GM23338 (cell line): ENCODE measurements at regions not wholly inside any gene's neighbourhood (a gene's known extent, or its start where the extent isn't known, plus 50 kb on each side); places are given as distances from the start of the nearest gene placed in this dataset.

Experiments
- ATAC-seq: fragments of 200-7000 bp; cut with Tn5 transposase; 3 replicates; pipeline ENCODE4 v1.9.1; 2020
- DNase-seq: peaks from one replicate; pipeline ENCODE4 v3.0.0-alpha.2; 2015; ENCODE audit warnings: low spot score
- H2AFZ ChIP-seq: fragments of 200-600 bp; sonication (generic); 2 replicates; pipeline ENCODE4 v1.8.0; 2016; ENCODE audit warnings: antibody characterized with exemption, mild to moderate bottlenecking, moderate library complexity
- H3F3A ChIP-seq: fragments of 200-600 bp; sonication (generic); replicated peaks from 2 replicates; pipeline ENCODE4 v1.8.0; 2017; ENCODE audit warnings: antibody characterized with exemption, mixed run types, low read depth
- H3K27ac ChIP-seq: fragments of 200-600 bp; sonication (generic); 2 replicates; pipeline ENCODE4 v1.6.1; 2016; ENCODE audit warnings: low read depth
- H3K27me3 ChIP-seq: fragments of 200-600 bp; sonication (generic); 2 replicates; pipeline ENCODE4 v1.8.0; 2016; ENCODE audit warnings: mild to moderate bottlenecking, mixed run types, moderate library complexity; ENCODE audit not compliant: insufficient read depth
- H3K36me3 ChIP-seq: fragments of 200-600 bp; sonication (generic); 2 replicates; pipeline ENCODE4 v1.8.0; 2016; ENCODE audit warnings: mild to moderate bottlenecking; ENCODE audit not compliant: insufficient read depth
- H3K4me1 ChIP-seq: fragments of 200-600 bp; sonication (generic); 2 replicates; pipeline ENCODE4 v1.8.0; 2016; ENCODE audit warnings: mild to moderate bottlenecking, moderate library complexity; ENCODE audit not compliant: insufficient read depth
- H3K4me2 ChIP-seq: fragments of 200-600 bp; sonication (generic); 2 replicates; pipeline ENCODE4 v1.7.1; 2017; ENCODE audit warnings: mixed run types
- H3K4me3 ChIP-seq: fragments of 200-600 bp; sonication (generic); 2 replicates; pipeline ENCODE4 v1.6.1; 2016; ENCODE audit warnings: mixed run types
- H3K79me2 ChIP-seq: fragments of 200-600 bp; sonication (generic); replicated peaks from 2 replicates; pipeline ENCODE4 v1.8.0; 2017; ENCODE audit warnings: mild to moderate bottlenecking; ENCODE audit not compliant: insufficient read depth
- H3K9me2 ChIP-seq: fragments of 200-600 bp; sonication (generic); 2 replicates; pipeline ENCODE4 v1.8.0; 2017; ENCODE audit not compliant: insufficient read depth
- H4K20me1 ChIP-seq: fragments of 200-600 bp; sonication (generic); replicated peaks from 2 replicates; pipeline ENCODE4 v1.8.0; 2017; ENCODE audit warnings: mild to moderate bottlenecking; ENCODE audit not compliant: insufficient read depth
- H3K27ac Mint-ChIP-seq: 2 replicates; pipeline ENCODE4 v1.8.0; 2020; ENCODE audit warnings: inconsistent platforms, mild to moderate bottlenecking, moderate library complexity, mixed read lengths
- H3K27me3 Mint-ChIP-seq: 3 replicates; pipeline ENCODE4 v1.8.0; 2022; ENCODE audit warnings: low read depth, mild to moderate bottlenecking, moderate library complexity, mixed read lengths, inconsistent platforms; ENCODE audit not compliant: insufficient read depth, poor library complexity
- H3K36me3 Mint-ChIP-seq: 3 replicates; pipeline ENCODE4 v1.8.0; 2021; ENCODE audit warnings: low read depth, mild to moderate bottlenecking, inconsistent platforms, moderate library complexity, mixed read lengths
- H3K4me1 Mint-ChIP-seq: 3 replicates; pipeline ENCODE4 v1.8.0; 2020; ENCODE audit warnings: mild to moderate bottlenecking, inconsistent platforms, mixed read lengths
- H3K4me3 Mint-ChIP-seq: 3 replicates; pipeline ENCODE4 v1.8.0; 2021; ENCODE audit warnings: moderate library complexity, mild to moderate bottlenecking, inconsistent platforms, mixed read lengths
- H3K9me3 Mint-ChIP-seq: 3 replicates; pipeline ENCODE4 v1.8.0; 2020; ENCODE audit warnings: moderate library complexity, mild to moderate bottlenecking, inconsistent platforms, mixed read lengths
- CTCF ChIP-seq, 2 experiments: fragments of 200-600 bp in 1 of 2; sonication (generic) in 1 of 2; conservative IDR thresholded peaks; 2 replicates each; pipeline versions ENCODE4 v1.5.1 to v1.6.1; 2016 to 2017; ENCODE audit warnings: antibody characterized with exemption in 2 of 2, low read depth in 2 of 2, mild to moderate bottlenecking in 2 of 2, moderate library complexity in 1 of 2
- EZH2 ChIP-seq: fragments of 200-600 bp; sonication (generic); IDR thresholded peaks from one replicate; pipeline ENCODE4 v1.8.0; 2017; ENCODE audit warnings: antibody characterized with exemption, mild to moderate bottlenecking, low read depth; ENCODE audit not compliant: unreplicated experiment
- EZH2phosphoT487 ChIP-seq: fragments of 200-600 bp; sonication (generic); IDR thresholded peaks from one replicate; pipeline ENCODE4 v1.8.1; 2018; ENCODE audit warnings: antibody characterized with exemption; ENCODE audit not compliant: unreplicated experiment
- JUNB ChIP-seq: IDR thresholded peaks from one replicate; pipeline ENCODE4 v1.6.1; 2016; ENCODE audit warnings: antibody characterized with exemption; ENCODE audit not compliant: unreplicated experiment
- REST ChIP-seq: IDR thresholded peaks from one replicate; pipeline ENCODE4 v1.6.1; 2018; ENCODE audit warnings: antibody characterized with exemption; ENCODE audit not compliant: unreplicated experiment
- ZNF331 ChIP-seq: fragments of 250-450 bp; sonication (Bioruptor Pico); IDR thresholded peaks from 2 replicates; pipeline ENCODE4 v1.5.0; 2020; ENCODE audit warnings: low read depth, mild to moderate bottlenecking, moderate library complexity
- TF ChIP-seq, protein P1 (sequence below): IDR thresholded peaks from 2 replicates; pipeline ENCODE4 v1.6.1; 2016; ENCODE audit warnings: antibody characterized with exemption

DNA sequence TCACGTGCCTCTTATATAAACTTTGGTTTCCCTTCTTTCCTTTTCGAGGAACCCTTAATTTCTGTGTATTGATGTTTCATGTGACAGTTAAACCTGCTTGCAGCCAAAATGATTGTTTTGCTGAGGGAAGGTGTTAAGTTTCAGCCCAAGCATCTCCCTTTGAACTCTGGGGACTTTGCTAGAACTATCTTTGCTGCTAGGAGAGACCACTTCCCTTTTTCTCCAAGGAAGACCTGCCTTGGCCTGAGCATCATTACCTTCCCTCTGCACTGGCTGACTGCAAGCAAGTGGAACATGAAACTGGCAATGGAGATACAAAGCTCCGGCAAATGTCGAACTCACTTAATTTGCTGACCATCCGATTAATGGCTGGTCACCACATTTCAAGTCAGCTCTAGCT is 192.8 kb downstream of the GRIN2B start:
- H3K4me3 Mint-ChIP-seq, result no peak overlapping the region

DNA sequence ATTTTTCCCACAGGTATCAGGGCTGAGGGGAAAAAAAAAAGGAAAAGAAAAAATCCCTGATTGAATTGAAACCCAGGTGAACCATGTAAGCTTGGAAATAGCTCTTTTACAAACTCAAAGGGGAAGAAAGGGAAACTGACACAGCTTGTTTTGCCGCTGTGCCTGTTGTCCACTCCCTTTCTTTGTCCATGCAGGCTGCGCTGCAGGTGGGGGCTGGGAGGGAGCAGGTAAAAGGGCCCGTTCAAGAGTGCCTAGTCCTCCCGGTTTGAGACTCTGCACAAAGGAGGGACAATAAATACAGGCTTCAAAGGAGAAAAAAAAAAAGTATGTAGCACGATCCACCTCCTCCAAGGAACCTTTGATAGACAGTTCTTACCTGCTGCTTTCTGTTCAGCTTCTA is 194.8 kb downstream of the GRIN2B start:
- ATAC-seq, result peak; percentile 60

More for the DNA sequence above, 192.8 kb downstream of the GRIN2B start:
- H3K27me3 ChIP-seq, result no peaks in the 10 kb centered on the region
- ATAC-seq (no peak), DNase-seq (no peak)
- Mint-ChIP-seq H3K36me3 (no peaks in the 10 kb centered on the region), H3K27me3 (peaks cover 2% of the 10 kb centered on the region), H3K27ac (no peak overlapping the region), H3K9me3 (no peaks in the 10 kb centered on the region), H3K4me1 (peaks cover 11% of the 10 kb centered on the region)
- H3K27ac ChIP-seq, result no peak overlapping the region
- H2AFZ ChIP-seq, result no peak overlapping the region
- no peak overlapping the region for H3K4me3 ChIP-seq
- no peaks in the 10 kb centered on the region for H3K36me3 ChIP-seq
- no peaks in the 10 kb centered on the region for H3K79me2 ChIP-seq
- H3K4me2 ChIP-seq, result no peak overlapping the region
- H3K9me2 ChIP-seq, result no peaks in the 10 kb centered on the region
- no peak for TF ChIP-seq ZNF331 (CRISPR knock-in tag)
- no peak for TF ChIP-seq EZH2phosphoT487
- TF ChIP-seq, protein P1, sequence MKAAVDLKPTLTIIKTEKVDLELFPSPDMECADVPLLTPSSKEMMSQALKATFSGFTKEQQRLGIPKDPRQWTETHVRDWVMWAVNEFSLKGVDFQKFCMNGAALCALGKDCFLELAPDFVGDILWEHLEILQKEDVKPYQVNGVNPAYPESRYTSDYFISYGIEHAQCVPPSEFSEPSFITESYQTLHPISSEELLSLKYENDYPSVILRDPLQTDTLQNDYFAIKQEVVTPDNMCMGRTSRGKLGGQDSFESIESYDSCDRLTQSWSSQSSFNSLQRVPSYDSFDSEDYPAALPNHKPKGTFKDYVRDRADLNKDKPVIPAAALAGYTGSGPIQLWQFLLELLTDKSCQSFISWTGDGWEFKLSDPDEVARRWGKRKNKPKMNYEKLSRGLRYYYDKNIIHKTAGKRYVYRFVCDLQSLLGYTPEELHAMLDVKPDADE, result no peak
- H4K20me1 ChIP-seq, result no peaks in the 10 kb centered on the region
- H3K4me1 ChIP-seq, result peaks cover 5% of the 10 kb centered on the region; the same call in 1 of the 2 replicates
- no peaks in the 10 kb centered on the region for H3F3A ChIP-seq

More for the DNA sequence above, 194.8 kb downstream of the GRIN2B start:
- peak overlapping the region; percentile 40; the same call in 1 of the 2 replicates for H3K4me2 ChIP-seq
- H3K27ac ChIP-seq, result no peak overlapping the region
- no peaks in the 10 kb centered on the region for H3K36me3 ChIP-seq
- peaks cover 13% of the 10 kb centered on the region for H3K4me1 Mint-ChIP-seq
- no peak overlapping the region for H3K27ac Mint-ChIP-seq
- no peak for DNase-seq
- H3K36me3 Mint-ChIP-seq, result no peaks in the 10 kb centered on the region
- H3K79me2 ChIP-seq, result no peaks in the 10 kb centered on the region
- H2AFZ ChIP-seq, result peak overlapping the region; percentile 85
- H3K4me1 ChIP-seq, result peaks cover 5% of the 10 kb centered on the region; the same call in 1 of the 2 replicates
- TF ChIP-seq REST, result no peak
- TF ChIP-seq CTCF (conservative IDR thresholded peaks at IDR 0.05; ENCODE audit: low read depth in 2 of 2), result no peak
- TF ChIP-seq JUNB, result no peak
- TF ChIP-seq EZH2, result no peak
- no peaks in the 10 kb centered on the region for H3K9me2 ChIP-seq
- H3K4me3 ChIP-seq, result no peak overlapping the region
- no peak overlapping the region for H3K4me3 Mint-ChIP-seq
- H4K20me1 ChIP-seq, result no peaks in the 10 kb centered on the region
- H3K9me3 Mint-ChIP-seq, result no peaks in the 10 kb centered on the region
- no peaks in the 10 kb centered on the region for H3K27me3 ChIP-seq
- no peaks in the 10 kb centered on the region for H3F3A ChIP-seq
- no peaks in the 10 kb centered on the region for H3K27me3 Mint-ChIP-seq
